ENCODE measurements at regions not wholly inside any gene's neighbourhood (a gene's known extent, or its start where the extent isn't known, plus 50 kb on each side); places are given as distances from the start of the nearest gene placed in this dataset.

DNA sequence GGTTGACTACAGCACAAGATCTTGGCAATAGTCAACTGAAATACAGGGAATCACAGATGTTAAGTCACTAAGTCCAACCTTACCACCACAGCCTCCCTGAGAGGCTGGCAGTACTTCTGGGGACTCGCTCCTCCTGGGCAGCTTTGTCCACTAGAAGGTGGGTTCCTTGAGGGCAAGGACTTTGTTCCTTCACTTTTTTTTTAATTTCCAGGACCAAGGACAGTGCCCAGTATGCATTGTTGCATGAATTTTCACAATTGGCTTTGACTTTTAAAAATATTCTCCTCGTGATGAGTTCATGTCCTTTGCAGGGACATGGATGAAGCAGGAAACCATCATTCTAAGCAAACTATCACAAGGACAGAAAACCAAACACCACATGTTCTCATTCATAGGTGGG is 96.7 kb upstream of the IGSF21 start:
- DNase-seq: no peak
- no peak overlapping the region for H3K27ac ChIP-seq (ENCODE audit: low read depth in 1 of 3, low read length in 2 of 3)
- FAIRE-seq: no peak
- H3K27me3 ChIP-seq (ENCODE audit: control insufficient read depth in 3 of 3, insufficient read depth in 3 of 3, low read length in 3 of 3): peaks cover 0 to 8% (median 2%) of the 10 kb centered on the region in 3 donors
- no peaks in the 10 kb centered on the region for H3K36me3 ChIP-seq (ENCODE audit: control insufficient read depth in 3 of 3, insufficient read depth in 2 of 3, low read depth in 1 of 3, low read length in 3 of 3)
- WGBS, 3 donors: 48 to 58% (median 54%) methylated on average over 2 of the region's 2 CpGs
- no peaks in the 10 kb centered on the region for H3K4me1 ChIP-seq (ENCODE audit: control insufficient read depth in 3 of 3, insufficient read depth in 2 of 3, low read depth in 1 of 3, low read length in 2 of 3)
- H3K9me3 ChIP-seq (ENCODE audit: control insufficient read depth in 2 of 2, insufficient read depth in 1 of 2, low read depth in 1 of 2, low read length in 1 of 2): no peaks in the 10 kb centered on the region
- H3K4me3 ChIP-seq (ENCODE audit: low read depth in 1 of 3, low read length in 3 of 3): no peak overlapping the region

GRCh38 chr1:18011703-18012102 is 95.9 kb upstream of the IGSF21 start:
- DNase-seq: no peak
- WGBS, 3 donors: 88 to 94% (median 89%) methylated on average over 1 of the region's 1 CpG
- Histone ChIP-seq H3K9me3 (ENCODE audit: control insufficient read depth in 2 of 2, insufficient read depth in 1 of 2, low read depth in 1 of 2, low read length in 1 of 2) (no peaks in the 10 kb centered on the region), H3K4me1 (ENCODE audit: control insufficient read depth in 3 of 3, insufficient read depth in 2 of 3, low read depth in 1 of 3, low read length in 2 of 3) (no peaks in the 10 kb centered on the region), H3K36me3 (ENCODE audit: control insufficient read depth in 3 of 3, insufficient read depth in 2 of 3, low read depth in 1 of 3, low read length in 3 of 3) (no peaks in the 10 kb centered on the region), H3K27me3 (ENCODE audit: control insufficient read depth in 3 of 3, insufficient read depth in 3 of 3, low read length in 3 of 3) (peaks cover 0 to 8% (median 0%) of the 10 kb centered on the region in 3 donors), H3K4me3 (ENCODE audit: low read depth in 1 of 3, low read length in 3 of 3) (no peak overlapping the region), H3K27ac (ENCODE audit: low read depth in 1 of 3, low read length in 2 of 3) (no peak overlapping the region)
- FAIRE-seq: no peak

DNA sequence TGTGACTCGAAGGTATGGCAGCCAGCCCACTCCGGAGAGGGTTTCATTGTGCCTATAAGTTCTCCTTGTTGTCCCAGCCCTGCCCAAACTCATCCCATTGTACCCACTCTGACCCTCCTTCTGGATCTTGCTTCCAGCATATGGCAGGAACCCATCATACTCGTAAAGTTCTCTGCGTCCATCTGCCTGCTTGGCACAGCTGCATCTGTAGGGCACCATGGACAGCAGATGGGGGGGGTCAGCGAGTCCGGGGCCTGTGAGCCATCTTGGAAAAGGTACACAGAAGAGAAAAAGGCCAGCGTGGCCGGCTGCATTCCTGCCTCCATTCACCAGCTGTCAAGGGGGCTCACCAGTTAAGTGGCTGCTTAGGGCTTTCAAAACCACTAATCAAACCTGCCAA is 94.9 kb upstream of the IGSF21 start:
- peaks cover 0 to 7% (median 0%) of the 10 kb centered on the region in 3 donors for H3K27me3 ChIP-seq (ENCODE audit: control insufficient read depth in 3 of 3, insufficient read depth in 3 of 3, low read length in 3 of 3)
- H3K4me3 ChIP-seq (ENCODE audit: low read depth in 1 of 3, low read length in 3 of 3): no peak overlapping the region
- H3K36me3 ChIP-seq (ENCODE audit: control insufficient read depth in 3 of 3, insufficient read depth in 2 of 3, low read depth in 1 of 3, low read length in 3 of 3): no peaks in the 10 kb centered on the region
- H3K4me1 ChIP-seq (ENCODE audit: control insufficient read depth in 3 of 3, insufficient read depth in 2 of 3, low read depth in 1 of 3, low read length in 2 of 3): no peaks in the 10 kb centered on the region
- WGBS, 3 donors: 60 to 68% (median 61%) methylated on average over 8 of the region's 8 CpGs
- no peak overlapping the region for H3K27ac ChIP-seq (ENCODE audit: low read depth in 1 of 3, low read length in 2 of 3)
- FAIRE-seq: no peak
- no peaks in the 10 kb centered on the region for H3K9me3 ChIP-seq (ENCODE audit: control insufficient read depth in 2 of 2, insufficient read depth in 1 of 2, low read depth in 1 of 2, low read length in 1 of 2)
- no peak for DNase-seq

DNA sequence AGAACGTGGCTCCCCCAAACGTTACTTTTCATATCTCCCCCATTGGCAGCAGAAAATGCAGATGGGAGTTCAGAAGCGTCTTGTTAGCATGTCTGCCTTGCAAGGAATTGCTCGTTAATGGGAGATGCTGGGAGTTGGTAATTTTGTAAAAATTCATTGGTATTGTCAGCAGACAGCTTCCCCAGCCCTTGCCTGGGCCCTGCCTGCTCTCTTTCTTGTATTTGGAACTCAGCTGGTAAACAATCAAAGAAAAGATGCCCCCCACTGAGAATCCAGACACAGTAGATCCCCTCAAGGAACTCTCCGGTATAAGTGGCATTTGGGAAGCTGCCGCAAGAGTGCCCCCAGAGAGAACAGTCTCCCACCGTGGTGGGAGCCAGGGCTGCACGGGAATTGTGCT is 94.4 kb upstream of the IGSF21 start:
- FAIRE-seq: no peak
- Histone ChIP-seq H3K27ac (ENCODE audit: low read depth in 1 of 3, low read length in 2 of 3) (no peak overlapping the region), H3K27me3 (ENCODE audit: control insufficient read depth in 3 of 3, insufficient read depth in 3 of 3, low read length in 3 of 3) (peaks cover 0 to 6% (median 0%) of the 10 kb centered on the region in 3 donors), H3K4me1 (ENCODE audit: control insufficient read depth in 3 of 3, insufficient read depth in 2 of 3, low read depth in 1 of 3, low read length in 2 of 3) (no peaks in the 10 kb centered on the region), H3K4me3 (ENCODE audit: low read depth in 1 of 3, low read length in 3 of 3) (no peak overlapping the region), H3K9me3 (ENCODE audit: control insufficient read depth in 2 of 2, insufficient read depth in 1 of 2, low read depth in 1 of 2, low read length in 1 of 2) (no peaks in the 10 kb centered on the region), H3K36me3 (ENCODE audit: control insufficient read depth in 3 of 3, insufficient read depth in 2 of 3, low read depth in 1 of 3, low read length in 3 of 3) (no peaks in the 10 kb centered on the region)
- DNase-seq: no peak
- 49 to 51% (median 49%) methylated on average over 8 of the region's 8 CpGs for WGBS, 3 donors

GRCh38 chr1:18015719-18016118 is 91.9 kb upstream of the IGSF21 start:
- Histone ChIP-seq H3K9me3 (ENCODE audit: control insufficient read depth in 2 of 2, insufficient read depth in 1 of 2, low read depth in 1 of 2, low read length in 1 of 2) (no peaks in the 10 kb centered on the region), H3K36me3 (ENCODE audit: control insufficient read depth in 3 of 3, insufficient read depth in 2 of 3, low read depth in 1 of 3, low read length in 3 of 3) (no peaks in the 10 kb centered on the region), H3K27ac (ENCODE audit: low read depth in 1 of 3, low read length in 2 of 3) (no peak overlapping the region), H3K27me3 (ENCODE audit: control insufficient read depth in 3 of 3, insufficient read depth in 3 of 3, low read length in 3 of 3) (peaks cover 0 to 7% (median 0%) of the 10 kb centered on the region in 3 donors), H3K4me3 (ENCODE audit: low read depth in 1 of 3, low read length in 3 of 3) (no peak overlapping the region), H3K4me1 (ENCODE audit: control insufficient read depth in 3 of 3, insufficient read depth in 2 of 3, low read depth in 1 of 3, low read length in 2 of 3) (no peaks in the 10 kb centered on the region)
- DNase-seq: no peak
- FAIRE-seq: no peak
- WGBS, 3 donors: 30 to 61% (median 49%) methylated on average over 8 of the region's 8 CpGs

GRCh38 chr1:18018366-18018765 is 89.2 kb upstream of the IGSF21 start:
- DNase-seq (no peak), FAIRE-seq (no peak)
- Histone ChIP-seq H3K27me3 (ENCODE audit: control insufficient read depth in 3 of 3, insufficient read depth in 3 of 3, low read length in 3 of 3) (peaks cover 0 to 7% (median 0%) of the 10 kb centered on the region in 3 donors), H3K4me3 (ENCODE audit: low read depth in 1 of 3, low read length in 3 of 3) (no peak overlapping the region), H3K9me3 (ENCODE audit: control insufficient read depth in 2 of 2, insufficient read depth in 1 of 2, low read depth in 1 of 2, low read length in 1 of 2) (no peaks in the 10 kb centered on the region), H3K36me3 (ENCODE audit: control insufficient read depth in 3 of 3, insufficient read depth in 2 of 3, low read depth in 1 of 3, low read length in 3 of 3) (no peaks in the 10 kb centered on the region), H3K27ac (ENCODE audit: low read depth in 1 of 3, low read length in 2 of 3) (no peak overlapping the region), H3K4me1 (ENCODE audit: control insufficient read depth in 3 of 3, insufficient read depth in 2 of 3, low read depth in 1 of 3, low read length in 2 of 3) (no peaks in the 10 kb centered on the region)
- 31 to 44% (median 36%) methylated on average over 5 of the region's 5 CpGs for WGBS, 3 donors

GRCh38 chr1:18020021-18020817 is 87.4 kb upstream of the IGSF21 start:
- no peaks in the 10 kb centered on the region for H3K36me3 ChIP-seq (ENCODE audit: control insufficient read depth in 3 of 3, insufficient read depth in 2 of 3, low read depth in 1 of 3, low read length in 3 of 3)
- no peak for FAIRE-seq
- no peak overlapping the region for H3K27ac ChIP-seq (ENCODE audit: low read depth in 1 of 3, low read length in 2 of 3)
- no peaks in the 10 kb centered on the region for H3K4me1 ChIP-seq (ENCODE audit: control insufficient read depth in 3 of 3, insufficient read depth in 2 of 3, low read depth in 1 of 3, low read length in 2 of 3)
- no peak for DNase-seq
- H3K4me3 ChIP-seq (ENCODE audit: low read depth in 1 of 3, low read length in 3 of 3): no peak overlapping the region
- WGBS, 3 donors: 38 to 43% (median 40%) methylated on average over 7 of the region's 7 CpGs
- peaks cover 0 to 7% (median 0%) of the 10 kb centered on the region in 3 donors for H3K27me3 ChIP-seq (ENCODE audit: control insufficient read depth in 3 of 3, insufficient read depth in 3 of 3, low read length in 3 of 3)
- no peaks in the 10 kb centered on the region for H3K9me3 ChIP-seq (ENCODE audit: control insufficient read depth in 2 of 2, insufficient read depth in 1 of 2, low read depth in 1 of 2, low read length in 1 of 2)

DNA sequence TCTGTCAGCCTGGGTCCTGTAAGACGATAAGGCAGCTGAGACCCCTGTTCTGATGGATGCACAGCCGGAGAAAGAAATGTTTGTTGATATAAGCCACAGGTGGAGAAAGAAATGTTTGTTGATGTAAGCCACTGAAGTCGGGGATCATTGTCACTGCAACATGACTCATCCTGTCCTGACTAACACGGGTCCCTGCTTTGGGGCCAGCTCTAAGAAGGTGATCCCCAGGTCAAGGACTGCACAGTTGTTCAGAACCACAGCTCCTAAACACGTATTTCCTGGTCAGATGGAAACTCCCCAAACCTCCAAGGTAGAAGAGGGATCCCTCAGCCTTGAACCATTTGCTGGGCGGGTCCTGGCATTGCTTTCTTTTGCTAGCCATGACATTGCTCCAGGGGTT is 86.4 kb upstream of the IGSF21 start:
- DNase-seq (no peak), FAIRE-seq (no peak)

More for the DNA sequence above, 86.4 kb upstream of the IGSF21 start:
- peaks cover 0 to 7% (median 0%) of the 10 kb centered on the region in 3 donors for H3K27me3 ChIP-seq (ENCODE audit: control insufficient read depth in 3 of 3, insufficient read depth in 3 of 3, low read length in 3 of 3)
- H3K4me3 ChIP-seq (ENCODE audit: low read depth in 1 of 3, low read length in 3 of 3): no peak overlapping the region
- no peak overlapping the region for H3K27ac ChIP-seq (ENCODE audit: low read depth in 1 of 3, low read length in 2 of 3)
- WGBS, 3 donors: 25 to 45% (median 35%) methylated on average over 6 of the region's 6 CpGs
- no peaks in the 10 kb centered on the region for H3K4me1 ChIP-seq (ENCODE audit: control insufficient read depth in 3 of 3, insufficient read depth in 2 of 3, low read depth in 1 of 3, low read length in 2 of 3)
- H3K9me3 ChIP-seq (ENCODE audit: control insufficient read depth in 2 of 2, insufficient read depth in 1 of 2, low read depth in 1 of 2, low read length in 1 of 2): no peaks in the 10 kb centered on the region
- no peaks in the 10 kb centered on the region for H3K36me3 ChIP-seq (ENCODE audit: control insufficient read depth in 3 of 3, insufficient read depth in 2 of 3, low read depth in 1 of 3, low read length in 3 of 3)
